ENCODE measurements at regions not wholly inside any gene's neighbourhood (a gene's known extent, or its start where the extent isn't known, plus 50 kb on each side); places are given as distances from the start of the nearest gene placed in this dataset.

DNA sequence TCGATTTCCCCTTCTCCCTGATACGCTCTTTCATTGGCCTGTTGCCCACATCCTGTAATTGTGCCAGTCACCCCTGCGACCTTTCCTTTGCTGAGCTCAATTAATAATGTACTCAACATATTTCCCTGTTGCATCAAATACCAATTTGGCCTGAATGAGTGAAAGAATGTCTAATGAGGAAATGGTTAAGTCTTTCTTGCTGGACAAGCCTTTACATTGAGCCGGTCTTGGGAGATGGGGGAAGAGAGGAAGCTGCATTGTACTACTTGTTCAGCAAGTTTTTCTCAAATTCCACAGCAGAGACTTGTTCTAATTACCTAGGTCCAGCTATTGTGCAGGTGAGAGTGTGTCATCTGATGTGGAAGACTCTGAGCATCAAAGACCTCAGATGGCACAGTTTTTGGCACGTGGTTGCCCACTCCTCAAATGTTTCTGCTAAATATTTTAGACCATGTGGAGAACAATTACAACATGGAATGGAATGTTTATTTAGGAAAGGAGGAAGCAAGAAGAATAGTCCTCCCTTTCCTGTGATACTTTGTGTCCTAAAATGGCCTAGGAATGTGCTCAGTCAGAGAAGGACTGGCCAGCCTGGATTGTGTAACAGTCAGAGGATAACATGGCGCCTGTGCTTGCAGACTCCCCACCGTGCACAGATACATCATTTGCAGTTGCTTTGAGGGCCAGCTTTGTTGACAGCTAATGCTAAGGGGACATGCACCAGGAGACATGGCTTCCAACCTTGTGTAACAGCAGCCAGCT, 129.5 kb upstream of the E2F8 start:
- peaks cover 14% of the 10 kb centered on the region for H3K4me1 Mint-ChIP-seq
- H3K36me3 Mint-ChIP-seq (ENCODE audit: low read depth), result no peaks in the 10 kb centered on the region
- TF ChIP-seq, protein P1, sequence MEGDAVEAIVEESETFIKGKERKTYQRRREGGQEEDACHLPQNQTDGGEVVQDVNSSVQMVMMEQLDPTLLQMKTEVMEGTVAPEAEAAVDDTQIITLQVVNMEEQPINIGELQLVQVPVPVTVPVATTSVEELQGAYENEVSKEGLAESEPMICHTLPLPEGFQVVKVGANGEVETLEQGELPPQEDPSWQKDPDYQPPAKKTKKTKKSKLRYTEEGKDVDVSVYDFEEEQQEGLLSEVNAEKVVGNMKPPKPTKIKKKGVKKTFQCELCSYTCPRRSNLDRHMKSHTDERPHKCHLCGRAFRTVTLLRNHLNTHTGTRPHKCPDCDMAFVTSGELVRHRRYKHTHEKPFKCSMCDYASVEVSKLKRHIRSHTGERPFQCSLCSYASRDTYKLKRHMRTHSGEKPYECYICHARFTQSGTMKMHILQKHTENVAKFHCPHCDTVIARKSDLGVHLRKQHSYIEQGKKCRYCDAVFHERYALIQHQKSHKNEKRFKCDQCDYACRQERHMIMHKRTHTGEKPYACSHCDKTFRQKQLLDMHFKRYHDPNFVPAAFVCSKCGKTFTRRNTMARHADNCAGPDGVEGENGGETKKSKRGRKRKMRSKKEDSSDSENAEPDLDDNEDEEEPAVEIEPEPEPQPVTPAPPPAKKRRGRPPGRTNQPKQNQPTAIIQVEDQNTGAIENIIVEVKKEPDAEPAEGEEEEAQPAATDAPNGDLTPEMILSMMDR (conservative IDR thresholded peaks at IDR 0.05), result no peak
- no peak overlapping the region for H3K4me3 Mint-ChIP-seq
- H3K27me3 Mint-ChIP-seq (ENCODE audit: low read depth), result peaks cover under 1% of the 10 kb centered on the region
- no peak overlapping the region for H3K27ac Mint-ChIP-seq (ENCODE audit: unreplicated experiment)
- H3K9me3 Mint-ChIP-seq, result no peaks in the 10 kb centered on the region
- DNase-seq (ENCODE audit: low read depth, low spot score), result no peak

DNA sequence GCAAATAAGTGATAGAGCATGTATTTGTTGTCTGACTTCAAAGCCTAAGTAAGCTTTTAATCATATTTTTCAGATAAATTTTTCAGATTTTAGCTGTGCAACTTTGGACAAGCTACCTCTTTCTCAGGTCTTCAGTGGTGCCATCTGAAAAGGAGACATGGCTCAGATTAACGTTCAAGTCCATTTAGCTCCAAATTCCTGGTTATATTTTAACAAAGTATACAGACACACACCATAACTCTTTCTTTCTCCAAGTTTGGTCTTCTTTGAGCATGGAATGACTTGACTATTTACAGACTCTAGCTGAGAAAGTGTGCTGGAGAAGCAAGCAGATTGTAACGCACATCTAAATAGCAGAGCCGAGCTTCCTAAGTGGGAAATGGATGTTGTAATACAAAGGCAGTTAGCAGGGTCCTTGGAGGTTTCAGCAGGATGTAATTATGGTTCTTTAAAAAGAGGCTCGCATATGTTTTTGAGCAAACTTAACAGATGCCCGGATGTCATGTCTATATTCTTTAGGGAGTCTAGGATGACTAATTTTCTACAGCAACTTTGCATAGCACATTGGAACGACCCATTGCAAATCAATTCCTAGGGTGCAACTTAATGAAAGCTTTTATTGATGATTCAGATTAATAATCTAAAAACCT, 128.1 kb upstream of the E2F8 start:
- TF ChIP-seq, protein P1 (conservative IDR thresholded peaks at IDR 0.05), result no peak
- DNase-seq (ENCODE audit: low read depth, low spot score), result no peak
- no peak overlapping the region for H3K27ac Mint-ChIP-seq (ENCODE audit: unreplicated experiment)
- H3K36me3 Mint-ChIP-seq (ENCODE audit: low read depth), result no peaks in the 10 kb centered on the region
- H3K4me3 Mint-ChIP-seq, result no peak overlapping the region
- peaks cover 17% of the 10 kb centered on the region for H3K4me1 Mint-ChIP-seq
- H3K27me3 Mint-ChIP-seq (ENCODE audit: low read depth), result peaks cover 2% of the 10 kb centered on the region
- no peaks in the 10 kb centered on the region for H3K9me3 Mint-ChIP-seq

DNA sequence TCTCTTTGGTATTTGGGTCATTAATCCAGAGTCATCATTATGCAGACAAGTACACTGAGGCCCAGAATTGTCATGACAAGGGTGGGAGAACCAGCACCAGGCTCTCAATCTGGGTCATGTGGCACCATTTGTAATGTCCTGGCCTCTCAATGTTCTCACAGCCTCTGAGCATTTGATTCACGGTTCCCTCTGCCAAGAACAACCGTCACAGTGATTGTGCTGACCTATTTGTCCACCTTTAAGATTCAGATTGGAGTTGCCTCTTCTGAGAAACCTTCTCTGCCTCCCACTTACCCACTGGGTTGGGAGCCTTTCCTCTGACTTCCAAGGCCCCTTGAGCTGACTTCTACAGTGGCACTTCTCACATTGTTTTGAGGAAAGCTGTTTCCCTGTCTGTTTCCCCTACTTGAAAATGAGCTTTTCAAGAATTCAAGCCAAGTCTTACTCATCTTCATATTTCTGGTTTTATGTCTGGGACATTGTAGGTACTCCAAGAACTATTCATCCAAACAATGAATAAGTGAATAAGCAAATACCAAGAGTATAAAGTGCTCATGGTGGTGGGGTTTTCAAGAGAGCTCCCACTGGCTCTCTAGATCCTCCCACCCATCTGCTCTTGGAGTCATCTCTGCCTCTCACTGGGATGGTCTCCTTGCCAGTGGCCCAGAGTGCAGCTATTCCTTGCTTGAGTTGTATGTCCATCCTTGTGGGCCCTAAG, 126.4 kb upstream of the E2F8 start:
- Mint-ChIP-seq H3K4me3 (no peak overlapping the region), H3K4me1 (peaks cover 17% of the 10 kb centered on the region), H3K9me3 (no peaks in the 10 kb centered on the region), H3K27me3 (ENCODE audit: low read depth) (peaks cover 2% of the 10 kb centered on the region), H3K27ac (ENCODE audit: unreplicated experiment) (no peak overlapping the region), H3K36me3 (ENCODE audit: low read depth) (no peaks in the 10 kb centered on the region)
- TF ChIP-seq, protein P1 (conservative IDR thresholded peaks at IDR 0.05), result no peak
- no peak for DNase-seq (ENCODE audit: low read depth, low spot score)

DNA sequence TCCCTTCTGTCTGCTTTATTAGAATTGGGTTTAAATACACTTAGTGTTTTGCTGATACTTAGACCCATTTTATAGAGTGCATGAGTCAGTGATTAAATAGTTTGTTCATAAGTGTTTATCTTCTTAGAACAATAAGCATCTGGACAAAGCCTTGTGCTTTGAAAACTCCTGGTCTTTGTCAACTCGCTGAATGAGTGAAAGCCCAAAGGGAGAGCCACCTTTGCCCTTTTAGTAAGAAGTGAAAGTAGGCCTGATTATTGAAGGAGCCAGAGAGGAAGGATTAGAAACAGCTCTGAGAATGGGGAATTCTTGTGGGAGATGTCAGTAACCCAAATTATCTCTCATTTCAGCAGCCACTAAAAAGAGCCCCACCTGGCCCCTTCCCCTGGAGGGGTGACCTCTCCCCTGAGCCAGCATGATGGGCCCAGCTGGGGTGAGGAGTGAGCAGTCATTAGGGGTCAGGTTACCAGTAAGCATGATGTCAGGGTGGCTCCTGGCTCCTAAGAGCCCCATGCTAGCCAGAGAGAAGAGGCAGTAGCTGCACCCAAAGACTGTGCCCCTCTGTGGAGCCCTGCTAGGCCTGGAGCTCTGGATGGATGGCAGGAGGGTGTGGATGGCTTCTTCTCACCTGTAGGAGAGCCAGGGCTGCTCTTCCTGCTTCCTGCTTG, 125.1 kb upstream of the E2F8 start:
- H3K4me1 Mint-ChIP-seq, result peaks cover 17% of the 10 kb centered on the region
- H3K27ac Mint-ChIP-seq (ENCODE audit: unreplicated experiment), result no peak overlapping the region
- no peak overlapping the region for H3K4me3 Mint-ChIP-seq
- H3K9me3 Mint-ChIP-seq, result no peaks in the 10 kb centered on the region
- no peaks in the 10 kb centered on the region for H3K36me3 Mint-ChIP-seq (ENCODE audit: low read depth)
- H3K27me3 Mint-ChIP-seq (ENCODE audit: low read depth), result peaks cover 2% of the 10 kb centered on the region
- TF ChIP-seq, protein P1 (conservative IDR thresholded peaks at IDR 0.05), result no peak
- no peak for DNase-seq (ENCODE audit: low read depth, low spot score)

DNA sequence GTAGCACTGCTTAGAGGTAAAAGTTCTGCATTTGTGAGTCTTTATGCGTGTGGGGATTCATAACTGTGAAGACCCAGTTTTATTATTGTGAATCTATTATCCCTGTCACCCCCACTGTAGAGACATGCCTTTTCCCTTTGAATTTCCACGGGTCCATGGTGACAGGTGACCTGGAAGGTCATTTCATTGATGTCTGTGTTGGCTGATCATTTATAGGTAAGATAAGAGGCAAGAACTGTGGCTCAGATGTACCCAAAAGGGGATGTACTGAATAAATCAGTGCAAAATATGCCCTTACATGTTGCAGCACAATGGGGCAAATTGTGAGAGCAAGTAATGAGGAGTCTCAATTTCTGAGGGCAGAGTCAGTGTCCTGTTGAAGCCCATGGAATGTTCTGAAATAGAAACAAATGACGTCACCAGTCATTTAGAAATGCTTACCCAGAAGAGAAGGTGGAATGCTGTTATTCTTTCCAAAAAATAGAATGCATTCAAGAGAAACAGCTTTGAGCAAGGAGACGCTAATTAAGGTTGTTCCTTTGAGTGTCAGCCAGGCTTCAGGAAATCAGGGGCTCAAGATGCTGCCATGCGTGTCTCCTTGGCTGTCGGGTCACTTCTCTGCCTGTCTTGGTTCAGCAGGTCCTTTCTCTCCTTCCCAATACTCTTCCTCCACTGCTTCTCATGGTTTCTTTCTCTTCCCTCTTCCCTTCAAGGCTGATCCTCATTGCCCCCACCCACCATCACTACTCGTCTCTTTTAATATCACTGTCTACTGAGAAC, 118.7 kb upstream of the E2F8 start:
- Mint-ChIP-seq H3K27me3 (ENCODE audit: low read depth) (peaks cover 4% of the 10 kb centered on the region), H3K27ac (ENCODE audit: unreplicated experiment) (no peak overlapping the region)

More for the DNA sequence above, 118.7 kb upstream of the E2F8 start:
- DNase-seq (ENCODE audit: low read depth, low spot score), result no peak
- H3K4me1 Mint-ChIP-seq, result peaks cover 15% of the 10 kb centered on the region
- no peaks in the 10 kb centered on the region for H3K36me3 Mint-ChIP-seq (ENCODE audit: low read depth)
- H3K4me3 Mint-ChIP-seq, result no peak overlapping the region
- H3K9me3 Mint-ChIP-seq, result no peaks in the 10 kb centered on the region
- TF ChIP-seq, protein P1 (conservative IDR thresholded peaks at IDR 0.05), result no peak
